Endodermal cell (in vitro differentiated cells): ENCODE measurements at regions not wholly inside any gene's neighbourhood (a gene's known extent, or its start where the extent isn't known, plus 50 kb on each side); places are given as distances from the start of the nearest gene placed in this dataset.

Source experiments
- DNase-seq: peaks from one replicate; pipeline ENCODE4 v3.0.0-alpha.2; 2017
- H3K27ac ChIP-seq: 2 replicates; pipeline ENCODE4 v1.5.1; 2013; ENCODE audit warnings: mild to moderate bottlenecking, low read depth, low read length, moderate library complexity
- H3K27me3 ChIP-seq: 2 replicates; pipeline ENCODE4 v1.6.1; 2013; ENCODE audit warnings: mild to moderate bottlenecking, low read length, moderate library complexity; ENCODE audit not compliant: insufficient read depth, control insufficient read depth, poor library complexity, severe bottlenecking
- H3K36me3 ChIP-seq: 2 replicates; pipeline ENCODE4 v1.7.0; 2013; ENCODE audit warnings: mild to moderate bottlenecking, low read length, moderate library complexity; ENCODE audit not compliant: control insufficient read depth, insufficient read depth
- H3K4me1 ChIP-seq: one replicate; pipeline ENCODE4 v1.7.0; 2013; ENCODE audit warnings: low read length; ENCODE audit not compliant: control insufficient read depth, insufficient read depth
- H3K4me3 ChIP-seq: 2 replicates; pipeline ENCODE4 v1.5.1; 2013; ENCODE audit warnings: mild to moderate bottlenecking, low read length, moderate library complexity
- H3K9ac ChIP-seq: 2 replicates; pipeline ENCODE4 v1.6.1; 2013; ENCODE audit warnings: mild to moderate bottlenecking, low read length, moderate library complexity; ENCODE audit not compliant: poor library complexity, severe bottlenecking; ENCODE audit errors: extremely low read depth
- H3K9me3 ChIP-seq: 2 replicates; pipeline ENCODE4 v1.6.1; 2013; ENCODE audit warnings: mild to moderate bottlenecking, low read length, moderate library complexity; ENCODE audit not compliant: control insufficient read depth
- H3K27ac Mint-ChIP-seq: 2 replicates; pipeline ENCODE4 v1.8.0; 2020; ENCODE audit warnings: mixed read lengths
- H3K27me3 Mint-ChIP-seq: 2 replicates; pipeline ENCODE4 v1.8.0; 2021; ENCODE audit warnings: mild to moderate bottlenecking, mixed read lengths; ENCODE audit not compliant: insufficient read depth
- H3K36me3 Mint-ChIP-seq: 2 replicates; pipeline ENCODE4 v1.8.0; 2020; ENCODE audit warnings: low read depth, mixed read lengths
- H3K4me1 Mint-ChIP-seq: 2 replicates; pipeline ENCODE4 v1.8.0; 2020; ENCODE audit warnings: mixed read lengths
- H3K4me3 Mint-ChIP-seq: 2 replicates; pipeline ENCODE4 v1.8.0; 2020; ENCODE audit warnings: mild to moderate bottlenecking, moderate library complexity, mixed read lengths
- H3K9me3 Mint-ChIP-seq: 2 replicates; pipeline ENCODE4 v1.8.0; 2020; ENCODE audit warnings: mild to moderate bottlenecking, mixed read lengths
- CTCF ChIP-seq: fragments of 200-600 bp; sonication (generic); conservative IDR thresholded peaks from 2 replicates; pipeline ENCODE4 v1.5.0; 2021; ENCODE audit warnings: antibody characterized with exemption, mild to moderate bottlenecking
- WGBS, 2 experiments: methylation state at CpG; one replicate each; pipeline versions ENCODE4 v1.1.5 to v1.1.7; 2013; ENCODE audit warnings: missing lambda C conversion rate in 2 of 2, mixed read lengths in 1 of 2; ENCODE audit not compliant: insufficient coverage in 1 of 2, insufficient read length in 1 of 2; 5-methylcytosine and 5-hydroxymethylcytosine counted together

- 72 to 100% methylated on average over 1 to 5 of the region's 5 CpGs for WGBS, 2 experiments
- Mint-ChIP-seq H3K27ac (no peak overlapping the region), H3K27me3 (no peaks in the 10 kb centered on the region), H3K4me3 (no peak overlapping the region), H3K9me3 (no peaks in the 10 kb centered on the region), H3K36me3 (no peaks in the 10 kb centered on the region), H3K4me1 (peaks cover 65% of the 10 kb centered on the region)
- Histone ChIP-seq H3K36me3 (no peaks in the 10 kb centered on the region), H3K9me3 (no peaks in the 10 kb centered on the region), H3K27ac (no peak overlapping the region), H3K27me3 (no peaks in the 10 kb centered on the region), H3K4me3 (no peak overlapping the region), H3K4me1 (peaks cover 15% of the 10 kb centered on the region), H3K9ac (no peak overlapping the region)
- peak; percentile 65 for TF ChIP-seq CTCF
- no peak for DNase-seq
These were observed 49.7 kb upstream of the FST start for GRCh38 chr5:53430618-53431252.
